ENCODE measurements at regions not wholly inside any gene's neighbourhood (a gene's known extent, or its start where the extent isn't known, plus 50 kb on each side); places are given as distances from the start of the nearest gene placed in this dataset.

DNA sequence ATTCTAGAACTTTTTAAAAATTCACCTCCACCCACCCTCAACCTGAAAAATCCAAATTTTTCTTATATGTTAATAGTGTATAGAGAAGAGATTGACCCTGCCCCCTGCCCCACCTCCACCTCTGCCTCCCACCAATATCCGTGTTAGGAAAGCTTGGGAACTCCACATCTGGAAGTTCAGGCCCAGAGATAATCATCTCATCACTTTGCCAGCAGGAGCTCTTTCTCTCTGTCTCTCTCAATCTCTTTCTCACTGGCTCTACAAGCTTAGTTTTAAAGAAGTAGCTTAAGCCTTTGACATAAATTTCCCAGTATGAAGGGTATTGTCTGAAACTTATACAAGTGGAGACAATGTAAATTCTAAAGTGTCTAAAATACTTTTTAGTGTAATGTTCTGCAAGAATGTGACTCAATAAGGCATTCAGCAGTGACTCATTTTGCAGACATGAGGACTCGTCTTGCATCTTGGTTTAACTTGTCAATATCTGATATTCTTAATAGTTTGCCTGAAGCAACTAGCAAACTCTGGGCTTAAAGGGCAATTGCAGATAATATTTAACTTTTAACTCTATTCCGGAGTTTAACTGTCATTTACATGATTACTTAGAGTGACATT lies 299.8 kb upstream of the EPHA3 start:
- Histone ChIP-seq H3K4me1 (ENCODE audit: control insufficient read depth, insufficient read depth, low read length) (no peaks in the 10 kb centered on the region), H3K27ac (ENCODE audit: low read length) (no peak overlapping the region), H3K9me3 (replicated peaks; ENCODE audit: control insufficient read depth, low read depth, low read length) (no peaks in the 10 kb centered on the region), H3K27me3 (ENCODE audit: control insufficient read depth, insufficient read depth, low read length) (no peaks in the 10 kb centered on the region), H3K4me3 (ENCODE audit: low read length) (no peak overlapping the region), H3K36me3 (ENCODE audit: control insufficient read depth, insufficient read depth, low read length) (no peaks in the 10 kb centered on the region)
- WGBS (ENCODE audit: insufficient coverage): no CpG with 5 or more reads among the region's 3 CpGs
- no peak for DNase-seq

GRCh38 chr3:88809993-88810392 lies 297.4 kb upstream of the EPHA3 start:
- Histone ChIP-seq H3K27me3 (ENCODE audit: control insufficient read depth, insufficient read depth, low read length) (no peaks in the 10 kb centered on the region), H3K36me3 (ENCODE audit: control insufficient read depth, insufficient read depth, low read length) (no peaks in the 10 kb centered on the region), H3K27ac (ENCODE audit: low read length) (no peak overlapping the region), H3K4me3 (ENCODE audit: low read length) (no peak overlapping the region), H3K9me3 (replicated peaks; ENCODE audit: control insufficient read depth, low read depth, low read length) (no peaks in the 10 kb centered on the region), H3K4me1 (ENCODE audit: control insufficient read depth, insufficient read depth, low read length) (no peaks in the 10 kb centered on the region)
- DNase-seq: no peak
- WGBS (ENCODE audit: insufficient coverage): no CpG with 5 or more reads among the region's 2 CpGs

GRCh38 chr3:88810455-88810854 lies 297.0 kb upstream of the EPHA3 start:
- H3K27ac ChIP-seq (ENCODE audit: low read length): no peak overlapping the region
- no peaks in the 10 kb centered on the region for H3K27me3 ChIP-seq (ENCODE audit: control insufficient read depth, insufficient read depth, low read length)
- H3K4me3 ChIP-seq (ENCODE audit: low read length): no peak overlapping the region
- no peaks in the 10 kb centered on the region for H3K36me3 ChIP-seq (ENCODE audit: control insufficient read depth, insufficient read depth, low read length)
- no CpG with 5 or more reads among the region's 4 CpGs for WGBS (ENCODE audit: insufficient coverage)
- no peaks in the 10 kb centered on the region for H3K4me1 ChIP-seq (ENCODE audit: control insufficient read depth, insufficient read depth, low read length)
- DNase-seq: no peak
- no peaks in the 10 kb centered on the region for H3K9me3 ChIP-seq (replicated peaks; ENCODE audit: control insufficient read depth, low read depth, low read length)

GRCh38 chr3:88811096-88811495 lies 296.3 kb upstream of the EPHA3 start:
- Histone ChIP-seq H3K36me3 (ENCODE audit: control insufficient read depth, insufficient read depth, low read length) (no peaks in the 10 kb centered on the region), H3K9me3 (replicated peaks; ENCODE audit: control insufficient read depth, low read depth, low read length) (no peaks in the 10 kb centered on the region), H3K4me1 (ENCODE audit: control insufficient read depth, insufficient read depth, low read length) (no peaks in the 10 kb centered on the region), H3K27me3 (ENCODE audit: control insufficient read depth, insufficient read depth, low read length) (no peaks in the 10 kb centered on the region), H3K4me3 (ENCODE audit: low read length) (no peak overlapping the region), H3K27ac (ENCODE audit: low read length) (no peak overlapping the region)
- no peak for DNase-seq
- 85% methylated on average over 2 of the region's 3 CpGs for WGBS (ENCODE audit: insufficient coverage)

DNA sequence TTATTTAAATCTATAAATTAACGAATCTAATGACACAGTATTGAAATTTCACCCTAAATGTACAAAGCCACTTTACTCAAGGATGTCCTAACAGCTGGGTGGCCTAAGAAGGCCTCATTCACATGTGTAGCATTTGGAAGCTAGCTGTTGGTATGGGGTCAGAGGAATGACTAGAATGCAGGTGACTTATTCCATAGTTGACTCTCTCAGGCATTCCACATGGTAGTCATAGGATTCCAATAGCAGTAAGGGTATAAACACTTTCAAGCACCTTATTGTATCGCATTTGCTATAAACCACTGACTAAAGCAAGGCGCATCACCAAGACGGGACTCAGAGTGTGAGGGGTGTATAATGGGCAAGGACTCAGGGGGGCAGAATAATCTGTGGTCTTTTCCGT lies 294.8 kb upstream of the EPHA3 start:
- H3K36me3 ChIP-seq (ENCODE audit: control insufficient read depth, insufficient read depth, low read length): no peaks in the 10 kb centered on the region
- no peaks in the 10 kb centered on the region for H3K9me3 ChIP-seq (replicated peaks; ENCODE audit: control insufficient read depth, low read depth, low read length)
- DNase-seq: no peak
- H3K4me1 ChIP-seq (ENCODE audit: control insufficient read depth, insufficient read depth, low read length): no peaks in the 10 kb centered on the region
- H3K27me3 ChIP-seq (ENCODE audit: control insufficient read depth, insufficient read depth, low read length): no peaks in the 10 kb centered on the region
- WGBS (ENCODE audit: insufficient coverage): no CpG with 5 or more reads among the region's 5 CpGs
- no peak overlapping the region for H3K4me3 ChIP-seq (ENCODE audit: low read length)
- no peak overlapping the region for H3K27ac ChIP-seq (ENCODE audit: low read length)

DNA sequence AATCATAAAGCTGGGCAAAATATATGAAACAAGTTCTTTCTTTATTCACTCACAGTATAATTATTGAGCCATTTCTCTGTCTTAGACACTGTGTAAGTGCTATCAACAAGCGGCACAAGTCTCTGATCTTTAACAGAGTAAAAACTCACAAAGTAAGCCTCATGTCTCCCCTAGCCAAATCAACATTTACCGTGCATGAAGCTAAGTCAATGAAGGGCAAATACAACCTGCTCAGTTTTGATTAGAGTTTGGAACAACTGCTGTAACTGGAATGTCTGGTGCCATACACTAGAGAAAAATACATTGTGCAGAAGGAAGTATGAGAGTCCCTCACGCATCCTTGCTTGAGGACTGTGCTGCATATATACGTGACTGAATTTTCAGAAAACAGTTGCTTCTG lies 291.0 kb upstream of the EPHA3 start:
- H3K27ac ChIP-seq (ENCODE audit: low read length): no peak overlapping the region
- H3K4me1 ChIP-seq (ENCODE audit: control insufficient read depth, insufficient read depth, low read length): no peaks in the 10 kb centered on the region
- no peaks in the 10 kb centered on the region for H3K36me3 ChIP-seq (ENCODE audit: control insufficient read depth, insufficient read depth, low read length)
- no peak for DNase-seq
- no peaks in the 10 kb centered on the region for H3K9me3 ChIP-seq (replicated peaks; ENCODE audit: control insufficient read depth, low read depth, low read length)
- no peaks in the 10 kb centered on the region for H3K27me3 ChIP-seq (ENCODE audit: control insufficient read depth, insufficient read depth, low read length)
- 93% methylated on average over 2 of the region's 4 CpGs for WGBS (ENCODE audit: insufficient coverage)
- H3K4me3 ChIP-seq (ENCODE audit: low read length): no peak overlapping the region

GRCh38 chr3:88824666-88825564 lies 282.5 kb upstream of the EPHA3 start:
- no peak for DNase-seq
- Histone ChIP-seq H3K36me3 (ENCODE audit: control insufficient read depth, insufficient read depth, low read length) (no peaks in the 10 kb centered on the region), H3K4me1 (ENCODE audit: control insufficient read depth, insufficient read depth, low read length) (peaks cover 3% of the 10 kb centered on the region), H3K27me3 (ENCODE audit: control insufficient read depth, insufficient read depth, low read length) (no peaks in the 10 kb centered on the region), H3K27ac (ENCODE audit: low read length) (no peak overlapping the region), H3K4me3 (ENCODE audit: low read length) (no peak overlapping the region), H3K9me3 (replicated peaks; ENCODE audit: control insufficient read depth, low read depth, low read length) (no peaks in the 10 kb centered on the region)
- 69% methylated on average over 3 of the region's 5 CpGs for WGBS (ENCODE audit: insufficient coverage)

GRCh38 chr3:88828466-88828865 lies 279.0 kb upstream of the EPHA3 start:
- no peaks in the 10 kb centered on the region for H3K9me3 ChIP-seq (replicated peaks; ENCODE audit: control insufficient read depth, low read depth, low read length)
- no CpG with 5 or more reads among the region's 2 CpGs for WGBS (ENCODE audit: insufficient coverage)
- peaks cover 3% of the 10 kb centered on the region for H3K4me1 ChIP-seq (ENCODE audit: control insufficient read depth, insufficient read depth, low read length)
- H3K27me3 ChIP-seq (ENCODE audit: control insufficient read depth, insufficient read depth, low read length): no peaks in the 10 kb centered on the region
- H3K4me3 ChIP-seq (ENCODE audit: low read length): no peak overlapping the region
- DNase-seq: peak; percentile 15
- H3K27ac ChIP-seq (ENCODE audit: low read length): no peak overlapping the region
- H3K36me3 ChIP-seq (ENCODE audit: control insufficient read depth, insufficient read depth, low read length): no peaks in the 10 kb centered on the region

DNA sequence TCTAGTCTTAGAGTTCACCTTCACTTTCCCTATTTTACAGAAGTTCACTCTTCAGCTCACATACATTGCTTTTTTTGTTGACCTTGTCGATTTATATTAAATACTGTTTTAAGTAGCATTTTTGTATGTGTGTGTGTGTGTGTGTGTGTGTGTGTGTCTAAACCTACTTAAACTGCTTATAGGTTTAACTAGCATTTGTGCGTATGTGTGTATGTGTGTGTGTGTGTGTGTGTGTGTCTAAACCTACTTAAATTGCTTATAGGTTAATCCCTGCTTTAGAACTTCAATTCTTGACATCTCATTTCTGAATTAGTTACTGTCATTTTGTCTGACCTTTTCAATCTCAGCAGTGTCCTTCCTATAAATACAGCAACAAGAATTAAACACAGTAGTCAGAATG lies 254.8 kb upstream of the EPHA3 start:
- H3K4me3 ChIP-seq (ENCODE audit: low read length): no peak overlapping the region

GRCh38 chr3:88863196-88863595 lies 244.2 kb upstream of the EPHA3 start:
- DNase-seq: no peak
- Histone ChIP-seq H3K4me1 (ENCODE audit: control insufficient read depth, insufficient read depth, low read length) (no peaks in the 10 kb centered on the region), H3K36me3 (ENCODE audit: control insufficient read depth, insufficient read depth, low read length) (no peaks in the 10 kb centered on the region), H3K9me3 (replicated peaks; ENCODE audit: control insufficient read depth, low read depth, low read length) (no peaks in the 10 kb centered on the region), H3K27me3 (ENCODE audit: control insufficient read depth, insufficient read depth, low read length) (no peaks in the 10 kb centered on the region), H3K27ac (ENCODE audit: low read length) (no peak overlapping the region), H3K4me3 (ENCODE audit: low read length) (no peak overlapping the region)
- WGBS (ENCODE audit: insufficient coverage): no CpG with 5 or more reads among the region's 3 CpGs

More for the DNA sequence above, 254.8 kb upstream of the EPHA3 start:
- no peaks in the 10 kb centered on the region for H3K4me1 ChIP-seq (ENCODE audit: control insufficient read depth, insufficient read depth, low read length)
- no CpG with 5 or more reads among the region's 2 CpGs for WGBS (ENCODE audit: insufficient coverage)
- no peaks in the 10 kb centered on the region for H3K36me3 ChIP-seq (ENCODE audit: control insufficient read depth, insufficient read depth, low read length)
- no peak for DNase-seq
- no peaks in the 10 kb centered on the region for H3K27me3 ChIP-seq (ENCODE audit: control insufficient read depth, insufficient read depth, low read length)
- H3K27ac ChIP-seq (ENCODE audit: low read length): no peak overlapping the region
- no peaks in the 10 kb centered on the region for H3K9me3 ChIP-seq (replicated peaks; ENCODE audit: control insufficient read depth, low read depth, low read length)
